Activated T-cell treated with anti-CD3 and anti-CD28 coated beads, Interleukin-2, amount 50 U/mL, for 24 hours (primary cell): ENCODE measurements at regions not wholly inside any gene's neighbourhood (a gene's known extent, or its start where the extent isn't known, plus 50 kb on each side); places are given as distances from the start of the nearest gene placed in this dataset.

Experiments
- DNase-seq: peaks from one replicate; pipeline ENCODE4 v3.0.0-alpha.2; 2020
- H3K27ac Mint-ChIP-seq: 2 replicates; pipeline ENCODE4 v1.8.0; 2020; ENCODE audit warnings: mild to moderate bottlenecking, mixed read lengths
- H3K27me3 Mint-ChIP-seq: 2 replicates; pipeline ENCODE4 v1.8.0; 2020; ENCODE audit warnings: mixed read lengths
- H3K36me3 Mint-ChIP-seq: 2 replicates; pipeline ENCODE4 v1.8.0; 2020; ENCODE audit warnings: low read depth, mixed read lengths
- H3K4me1 Mint-ChIP-seq: 2 replicates; pipeline ENCODE4 v1.8.0; 2020; ENCODE audit warnings: low read depth, mixed read lengths
- H3K4me3 Mint-ChIP-seq: 2 replicates; pipeline ENCODE4 v1.8.0; 2020; ENCODE audit warnings: mild to moderate bottlenecking, moderate library complexity, mixed read lengths
- H3K9me3 Mint-ChIP-seq: 2 replicates; pipeline ENCODE4 v1.8.0; 2020; ENCODE audit warnings: mixed read lengths

- H3K4me3 Mint-ChIP-seq = no peak overlapping the region
- DNase-seq = no peak
- H3K4me1 Mint-ChIP-seq = peaks cover 9% of the 10 kb centered on the region
- no peaks in the 10 kb centered on the region for H3K27me3 Mint-ChIP-seq
- H3K27ac Mint-ChIP-seq = no peak overlapping the region
- H3K9me3 Mint-ChIP-seq = no peaks in the 10 kb centered on the region
- H3K36me3 Mint-ChIP-seq = no peaks in the 10 kb centered on the region
Observed at GRCh38 chr9:74277532-74277931, 219.6 kb upstream of the RORB start.

DNA sequence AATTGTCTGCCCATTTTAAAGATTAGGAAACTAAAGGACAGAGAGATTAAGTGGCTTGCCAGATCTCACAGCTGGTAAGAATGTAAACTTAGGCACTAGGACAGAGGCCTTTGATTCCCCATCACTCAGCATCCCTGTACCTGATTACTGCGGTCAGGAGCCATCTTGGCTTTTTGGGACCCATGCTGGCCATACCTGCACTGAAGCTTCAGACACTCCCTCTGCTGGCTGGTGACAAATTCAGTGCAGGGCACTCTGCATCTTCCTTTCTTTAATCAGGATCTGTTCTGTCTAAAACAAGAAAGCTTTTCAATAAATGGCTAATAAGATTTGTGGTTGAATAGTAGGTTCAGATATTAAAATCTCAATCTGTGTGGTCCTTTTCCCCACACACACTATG is 215.5 kb upstream of the RORB start:
- H3K4me3 Mint-ChIP-seq = no peak overlapping the region
- H3K27ac Mint-ChIP-seq = no peak overlapping the region
- H3K4me1 Mint-ChIP-seq = peaks cover 9% of the 10 kb centered on the region
- H3K27me3 Mint-ChIP-seq = no peaks in the 10 kb centered on the region
- H3K9me3 Mint-ChIP-seq = no peaks in the 10 kb centered on the region
- no peaks in the 10 kb centered on the region for H3K36me3 Mint-ChIP-seq
- DNase-seq = no peak

- Mint-ChIP-seq H3K36me3 (no peaks in the 10 kb centered on the region), H3K4me1 (no peaks in the 10 kb centered on the region), H3K27me3 (no peaks in the 10 kb centered on the region), H3K4me3 (no peak overlapping the region), H3K27ac (no peak overlapping the region), H3K9me3 (no peaks in the 10 kb centered on the region)
- no peak for DNase-seq
Observed at GRCh38 chr9:74282526-74283253, 214.4 kb upstream of the RORB start.

- Mint-ChIP-seq H3K4me1 (no peaks in the 10 kb centered on the region), H3K36me3 (no peaks in the 10 kb centered on the region), H3K27ac (no peak overlapping the region), H3K4me3 (no peak overlapping the region), H3K27me3 (no peaks in the 10 kb centered on the region), H3K9me3 (no peaks in the 10 kb centered on the region)
- DNase-seq = no peak
Observed at GRCh38 chr9:74284581-74285450, 212.3 kb upstream of the RORB start.

DNA sequence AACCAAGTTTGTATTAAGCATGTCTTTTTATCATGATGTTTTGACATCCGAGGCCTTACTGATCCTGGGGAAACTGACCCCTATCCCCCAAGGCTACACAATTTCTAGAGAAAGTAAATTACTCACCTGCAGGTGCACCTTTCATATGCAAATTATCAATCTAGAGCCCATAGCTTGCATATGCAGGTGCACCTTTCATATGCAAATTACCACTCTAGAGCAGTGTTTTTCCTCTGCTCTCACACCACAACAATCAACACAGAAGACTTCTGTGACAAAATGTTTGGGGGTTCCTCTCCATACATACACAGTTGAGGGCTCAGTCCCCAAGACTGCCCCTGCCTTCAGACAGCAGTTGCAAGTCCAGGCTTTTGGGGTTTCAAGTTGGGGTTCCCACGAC is 203.7 kb upstream of the RORB start:
- Mint-ChIP-seq H3K27me3 (no peaks in the 10 kb centered on the region), H3K9me3 (peaks cover 4% of the 10 kb centered on the region), H3K4me3 (no peak overlapping the region), H3K36me3 (no peaks in the 10 kb centered on the region), H3K4me1 (no peaks in the 10 kb centered on the region), H3K27ac (no peak overlapping the region)
- DNase-seq = no peak

DNA sequence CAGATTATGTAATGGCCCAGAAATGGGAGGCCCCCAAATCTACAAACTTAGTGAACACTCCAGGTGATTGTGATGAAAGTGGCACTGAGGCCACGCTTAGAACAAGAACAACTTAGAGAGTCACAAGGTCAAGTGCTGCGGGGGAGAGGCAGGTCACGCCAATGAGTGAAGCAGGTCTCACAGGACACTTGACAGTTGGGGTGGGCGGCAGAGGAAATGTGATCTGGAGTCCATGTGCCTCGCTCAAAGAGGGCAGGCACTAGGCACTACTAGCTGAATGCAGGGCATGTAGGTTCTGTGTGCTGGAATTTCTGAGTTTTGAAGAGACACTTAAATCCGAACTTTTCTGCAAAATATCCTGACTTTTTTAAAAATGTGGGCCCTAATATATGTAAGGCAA is 193.2 kb upstream of the RORB start:
- Mint-ChIP-seq H3K4me3 (no peak overlapping the region), H3K36me3 (no peaks in the 10 kb centered on the region), H3K9me3 (peaks cover 3% of the 10 kb centered on the region), H3K4me1 (no peaks in the 10 kb centered on the region), H3K27me3 (no peaks in the 10 kb centered on the region), H3K27ac (no peak overlapping the region)
- no peak for DNase-seq

- Mint-ChIP-seq H3K27ac (no peak overlapping the region), H3K9me3 (peaks cover 3% of the 10 kb centered on the region), H3K27me3 (no peaks in the 10 kb centered on the region), H3K36me3 (no peaks in the 10 kb centered on the region), H3K4me1 (no peaks in the 10 kb centered on the region), H3K4me3 (no peak overlapping the region)
- DNase-seq = no peak
Observed at GRCh38 chr9:74304598-74304997, 192.5 kb upstream of the RORB start.

DNA sequence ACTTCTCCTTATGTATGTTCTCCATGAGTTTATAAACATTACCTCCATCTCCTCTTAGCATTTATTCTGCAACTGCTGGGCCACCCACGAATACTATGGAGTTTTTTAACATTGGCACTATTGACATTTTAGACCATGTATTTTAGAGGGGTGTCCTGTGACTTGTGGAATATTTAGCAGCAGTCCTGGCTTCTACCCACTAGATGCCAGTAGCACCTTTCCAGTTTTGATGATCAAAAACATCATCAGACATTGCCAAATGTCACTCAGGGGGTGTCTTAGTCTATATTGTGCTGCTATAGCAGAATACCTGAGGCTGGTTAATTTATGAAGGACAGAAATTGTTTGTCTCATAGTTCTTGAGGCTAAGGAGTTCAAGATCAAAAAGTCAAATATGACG is 187.5 kb upstream of the RORB start:
- Mint-ChIP-seq H3K4me3 (no peak overlapping the region), H3K27me3 (no peaks in the 10 kb centered on the region), H3K36me3 (no peaks in the 10 kb centered on the region), H3K9me3 (peaks cover 11% of the 10 kb centered on the region), H3K4me1 (no peaks in the 10 kb centered on the region), H3K27ac (no peak overlapping the region)
- no peak for DNase-seq

DNA sequence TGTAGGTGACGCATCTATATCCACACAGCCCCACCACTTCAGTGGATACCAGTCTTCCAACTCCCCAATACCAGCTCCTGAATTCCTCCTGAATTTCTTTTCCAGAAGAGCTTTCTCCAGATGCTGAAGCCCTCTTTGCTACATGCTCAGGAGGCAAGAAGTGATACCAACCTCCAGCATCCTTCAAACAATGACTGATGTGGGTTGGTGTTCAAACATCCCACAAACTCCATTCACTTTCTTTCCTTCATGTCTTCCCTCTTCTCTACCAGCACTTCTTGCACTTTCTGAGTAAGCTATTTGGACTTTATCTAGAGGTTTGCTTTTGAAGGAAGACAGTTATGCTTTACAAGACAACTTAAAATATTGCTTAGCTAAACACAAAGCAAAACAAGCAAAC is 179.9 kb upstream of the RORB start:
- DNase-seq = no peak
- H3K27me3 Mint-ChIP-seq = no peaks in the 10 kb centered on the region
- peaks cover 30% of the 10 kb centered on the region for H3K9me3 Mint-ChIP-seq
- H3K36me3 Mint-ChIP-seq = no peaks in the 10 kb centered on the region
- no peak overlapping the region for H3K27ac Mint-ChIP-seq
- H3K4me3 Mint-ChIP-seq = no peak overlapping the region
- no peaks in the 10 kb centered on the region for H3K4me1 Mint-ChIP-seq

DNA sequence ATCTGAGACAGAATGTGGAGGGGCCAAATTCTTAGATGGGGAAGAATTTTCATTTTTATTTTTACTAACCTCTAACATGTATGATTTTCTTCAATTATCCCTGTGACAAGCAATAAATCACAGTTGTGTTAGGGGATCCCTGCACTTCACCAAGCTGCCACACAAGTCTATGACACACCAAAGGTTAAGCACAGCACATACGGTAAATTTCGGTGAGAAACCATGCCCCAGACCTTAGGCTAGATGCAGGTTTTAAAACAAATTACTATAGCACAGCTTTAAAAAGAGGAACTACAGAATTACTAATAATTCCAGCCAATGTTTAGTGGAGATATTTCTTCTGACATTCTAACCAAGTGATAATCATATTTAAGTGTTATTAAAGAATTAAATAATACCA is 175.7 kb upstream of the RORB start:
- H3K4me3 Mint-ChIP-seq = no peak overlapping the region
- no peaks in the 10 kb centered on the region for H3K36me3 Mint-ChIP-seq
- no peak for DNase-seq
- H3K9me3 Mint-ChIP-seq = peaks cover 19% of the 10 kb centered on the region
- no peaks in the 10 kb centered on the region for H3K27me3 Mint-ChIP-seq
- no peak overlapping the region for H3K27ac Mint-ChIP-seq
- H3K4me1 Mint-ChIP-seq = peaks cover 1% of the 10 kb centered on the region

DNA sequence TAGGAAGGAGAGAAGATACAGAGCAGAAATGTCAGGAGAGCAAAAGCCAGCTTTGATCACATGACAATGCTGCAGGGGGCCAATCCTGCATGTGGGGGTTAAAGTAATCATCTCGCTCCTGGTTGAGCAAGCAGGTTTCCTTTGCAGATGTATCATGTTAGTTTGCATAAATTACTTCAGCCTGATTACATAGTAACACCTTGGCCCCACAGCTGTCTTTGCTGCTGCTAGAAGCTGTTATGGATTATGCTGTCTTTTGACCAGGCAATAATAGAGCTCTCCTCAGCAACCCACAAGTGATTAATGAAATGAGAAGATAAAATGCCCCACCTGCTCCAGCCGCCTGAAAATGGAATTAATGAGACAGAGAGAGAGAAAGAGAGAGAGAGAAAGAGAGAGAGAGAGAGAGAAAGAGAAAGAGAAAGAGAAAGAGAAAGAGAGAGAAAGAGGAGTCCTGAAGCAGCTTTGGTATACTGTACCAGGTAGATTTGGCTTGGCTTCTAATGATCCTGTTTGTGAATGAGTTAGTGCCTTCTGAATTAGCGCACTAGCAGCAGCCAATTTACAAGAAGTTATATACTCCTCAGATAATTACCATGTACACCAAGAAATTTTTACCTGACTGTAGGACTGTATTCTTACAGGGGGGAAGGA is 174.3 kb upstream of the RORB start:
- Mint-ChIP-seq H3K27ac (no peak overlapping the region), H3K36me3 (no peaks in the 10 kb centered on the region), H3K4me1 (peaks cover 1% of the 10 kb centered on the region), H3K9me3 (peaks cover 18% of the 10 kb centered on the region), H3K27me3 (no peaks in the 10 kb centered on the region), H3K4me3 (no peak overlapping the region)
- DNase-seq = no peak

DNA sequence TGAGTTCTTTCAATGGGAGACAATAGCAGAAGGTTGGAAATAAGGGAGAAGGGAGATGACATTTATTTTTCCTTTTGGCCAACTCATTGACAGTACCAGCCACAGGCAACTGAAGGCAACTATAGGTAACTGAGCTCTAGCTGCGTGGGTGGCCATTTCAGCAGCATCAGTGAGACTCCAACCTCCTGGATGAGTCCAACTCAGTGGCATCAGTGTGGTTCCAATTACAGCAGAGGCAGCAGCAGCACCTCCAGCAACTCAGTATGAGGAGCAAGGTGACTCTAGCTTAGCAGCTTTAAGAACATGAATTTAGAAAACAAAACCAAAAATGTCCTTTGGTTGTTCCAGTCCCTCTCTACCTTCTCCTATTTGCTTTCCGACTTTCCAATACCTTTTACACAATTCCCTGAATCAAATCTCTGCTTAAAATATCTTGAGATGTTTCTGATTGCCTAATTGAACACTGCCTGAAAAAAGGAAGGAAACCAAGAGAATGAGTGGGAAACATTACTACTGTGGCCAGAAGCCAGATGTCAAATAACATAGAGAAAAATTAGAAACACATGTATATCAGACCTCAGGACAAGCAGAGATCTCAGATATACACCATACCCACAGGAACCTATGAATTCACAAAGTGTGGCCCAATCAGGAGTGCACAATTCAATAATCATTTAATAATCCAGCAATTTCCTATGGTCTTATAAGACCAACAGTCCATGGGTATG is 166.5 kb upstream of the RORB start:
- Mint-ChIP-seq H3K9me3 (no peaks in the 10 kb centered on the region), H3K27ac (no peak overlapping the region), H3K36me3 (no peaks in the 10 kb centered on the region), H3K4me1 (peaks cover 5% of the 10 kb centered on the region), H3K4me3 (no peak overlapping the region), H3K27me3 (no peaks in the 10 kb centered on the region)
- no peak for DNase-seq

DNA sequence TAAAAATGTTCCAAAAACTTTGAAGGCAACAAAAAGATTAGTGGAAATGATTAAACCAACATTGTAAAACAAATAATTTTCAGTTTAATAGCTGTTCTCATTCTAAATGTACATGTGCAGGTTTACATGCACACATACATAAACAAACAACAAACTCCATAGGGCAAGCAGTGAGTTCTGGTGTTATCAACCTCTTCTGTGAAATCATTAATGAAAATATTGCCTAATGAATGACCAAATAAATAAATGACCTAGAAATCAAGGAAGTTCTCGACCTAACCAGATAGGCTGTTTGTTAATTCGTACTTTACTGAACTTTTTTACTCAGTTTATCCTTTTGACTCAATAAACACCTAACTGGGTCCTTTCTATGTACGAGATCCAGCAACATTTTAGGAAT is 165.5 kb upstream of the RORB start:
- H3K4me1 Mint-ChIP-seq = peaks cover 5% of the 10 kb centered on the region
- no peak overlapping the region for H3K27ac Mint-ChIP-seq
- no peaks in the 10 kb centered on the region for H3K9me3 Mint-ChIP-seq
- H3K27me3 Mint-ChIP-seq = no peaks in the 10 kb centered on the region
- H3K36me3 Mint-ChIP-seq = no peaks in the 10 kb centered on the region
- no peak for DNase-seq
- no peak overlapping the region for H3K4me3 Mint-ChIP-seq

DNA sequence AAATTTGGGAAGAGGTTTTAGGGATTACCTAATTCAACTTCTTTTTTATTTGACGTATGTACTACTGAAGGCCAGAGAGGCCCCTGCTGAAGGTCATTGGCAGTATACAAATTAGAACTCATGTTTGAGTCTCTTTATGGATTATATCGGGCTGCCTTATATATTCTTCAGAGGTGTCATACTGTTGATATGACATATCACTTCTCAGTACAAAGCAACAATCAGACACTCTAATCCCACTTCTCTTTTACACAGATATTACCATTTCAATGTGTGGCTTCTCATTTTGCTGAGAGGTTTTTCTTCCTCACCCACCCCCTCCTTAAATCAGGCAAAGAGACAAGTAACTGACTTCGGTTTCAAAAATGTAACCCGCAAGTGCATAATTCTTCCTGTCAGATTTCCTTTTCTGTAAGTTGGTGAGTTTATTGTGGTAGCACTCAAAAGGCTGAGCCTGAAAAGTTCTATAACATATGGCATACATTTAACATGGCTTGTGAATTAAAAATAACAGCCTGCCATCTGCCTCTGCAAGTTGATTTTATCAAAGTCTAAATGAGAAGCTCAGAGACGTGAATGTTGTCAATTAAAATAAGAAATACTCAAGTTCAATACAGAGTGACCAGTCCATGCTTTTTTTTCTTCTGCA is 163.6 kb upstream of the RORB start:
- no peaks in the 10 kb centered on the region for H3K36me3 Mint-ChIP-seq
- H3K4me1 Mint-ChIP-seq = peaks cover 5% of the 10 kb centered on the region
- H3K27ac Mint-ChIP-seq = no peak overlapping the region
- no peak overlapping the region for H3K4me3 Mint-ChIP-seq
- no peaks in the 10 kb centered on the region for H3K27me3 Mint-ChIP-seq
- no peak for DNase-seq
- no peaks in the 10 kb centered on the region for H3K9me3 Mint-ChIP-seq
